Activated CD4-positive, CD25-positive, alpha-beta regulatory T cell treated with anti-CD3 and anti-CD28 coated beads, Interleukin-2, amount 50 U/mL, for 24 hours (primary cell): ENCODE measurements at regions not wholly inside any gene's neighbourhood (a gene's known extent, or its start where the extent isn't known, plus 50 kb on each side); places are given as distances from the start of the nearest gene placed in this dataset.

ENCODE experiments used
- ATAC-seq, 2 donors: fragments of 150-1000 bp; cut with Tn5 transposase; one replicate each; pipeline ENCODE4 v1.10.0; 2021; ENCODE audit warnings: mild to moderate bottlenecking in 1 of 2, moderate library complexity in 1 of 2

- no peak for ATAC-seq
These were observed 192.2 kb downstream of the BCOR start for GRCh38 chrX:39905538-39905891.

DNA sequence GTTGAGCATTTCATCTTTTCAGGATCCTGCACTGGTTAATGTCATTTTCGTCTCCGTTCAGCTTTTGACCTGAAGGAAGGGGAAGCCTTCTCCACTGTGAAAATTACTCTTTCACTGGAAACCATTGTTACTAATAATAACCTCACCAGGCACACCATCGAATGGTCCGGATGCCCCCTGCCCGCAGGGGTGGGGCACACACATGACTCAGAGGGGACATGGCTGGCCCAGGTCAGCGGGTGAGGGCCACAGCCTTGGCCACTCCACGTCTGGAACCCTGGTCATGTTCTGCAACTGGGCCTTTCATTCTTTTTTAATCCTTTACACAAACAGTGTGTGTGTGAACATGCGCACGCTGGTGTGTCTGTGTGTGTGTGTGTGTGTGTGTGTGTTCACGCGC, 191.8 kb downstream of the BCOR start:
- ATAC-seq, result no peak

DNA sequence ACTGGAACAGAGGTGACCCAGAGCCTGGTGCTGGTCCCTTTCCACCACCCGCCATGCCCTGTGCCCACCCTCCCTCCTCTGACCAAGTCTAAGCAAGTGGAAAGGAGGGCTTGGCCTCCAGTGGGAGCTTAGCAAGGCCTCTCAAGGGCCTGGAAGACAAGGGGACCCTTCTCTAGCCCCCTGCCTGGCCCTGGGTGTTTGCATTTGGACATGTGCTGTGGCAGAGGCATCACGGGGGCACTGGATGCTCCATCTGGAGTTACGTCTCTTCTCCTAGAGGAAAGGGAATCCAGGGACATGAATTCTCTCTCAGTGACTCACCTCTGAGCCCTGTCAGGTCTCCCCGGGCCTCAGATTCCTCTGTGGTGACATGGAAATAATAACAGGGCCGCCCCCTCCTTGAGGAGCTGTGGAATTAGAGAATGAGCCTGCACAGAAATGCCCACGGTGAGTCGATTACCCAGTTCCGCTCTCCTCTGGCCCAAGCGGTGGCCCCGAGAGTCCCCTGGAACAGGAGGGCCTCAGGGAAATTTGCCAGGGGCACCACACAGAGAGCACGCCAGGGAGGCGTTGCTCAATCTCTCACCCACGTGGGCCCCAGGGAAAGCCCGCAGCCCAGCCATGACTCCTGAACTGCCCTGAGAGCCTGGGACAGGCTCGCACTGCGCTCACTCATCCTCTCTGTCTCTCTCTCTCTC, 189.6 kb downstream of the BCOR start:
- ATAC-seq, result no peak

GRCh38 chrX:39909996-39910395, 187.8 kb downstream of the BCOR start:
- no peak for ATAC-seq

DNA sequence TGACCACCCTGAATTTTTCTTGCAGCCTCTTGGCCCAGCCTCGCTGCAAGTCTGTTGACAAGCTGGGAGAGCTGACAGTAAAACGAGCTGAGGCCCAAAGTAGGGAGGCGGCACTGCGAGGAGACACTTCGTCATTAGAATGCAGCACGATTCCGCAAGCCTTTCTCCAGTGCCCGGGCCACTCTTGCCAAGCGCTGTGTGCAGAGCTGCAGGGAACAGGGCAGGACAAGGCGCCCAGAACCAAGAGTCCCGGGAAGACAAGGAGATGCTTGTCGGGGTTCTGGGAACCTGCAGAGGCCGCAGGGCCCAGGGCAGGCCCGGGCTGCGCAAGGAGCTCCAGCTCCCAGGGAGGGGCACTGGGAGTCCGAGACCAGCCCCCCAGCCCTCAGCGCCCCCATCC, 187.1 kb downstream of the BCOR start:
- no peak for ATAC-seq

GRCh38 chrX:39911278-39911897, 186.4 kb downstream of the BCOR start:
- no peak for ATAC-seq

DNA sequence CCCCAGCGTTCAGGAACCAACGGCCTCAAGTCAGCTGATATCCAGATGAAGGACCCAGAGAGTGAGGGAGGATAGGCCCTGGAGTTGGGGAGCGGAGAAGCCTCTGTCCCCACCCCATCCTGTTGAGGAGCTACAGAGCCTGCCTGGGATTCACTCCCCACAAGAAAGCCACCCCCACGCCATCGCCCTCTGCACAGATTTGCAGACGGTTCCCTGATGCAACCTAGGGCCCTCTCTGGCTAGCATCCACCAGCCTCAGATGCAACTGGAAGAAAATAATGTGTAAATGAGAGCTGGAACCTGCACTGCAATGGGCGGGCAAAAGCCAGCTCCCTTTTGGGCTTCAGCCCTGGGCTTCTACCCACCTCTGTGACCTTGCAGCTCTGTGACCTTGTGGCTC, 185.6 kb downstream of the BCOR start:
- ATAC-seq, result no peak

DNA sequence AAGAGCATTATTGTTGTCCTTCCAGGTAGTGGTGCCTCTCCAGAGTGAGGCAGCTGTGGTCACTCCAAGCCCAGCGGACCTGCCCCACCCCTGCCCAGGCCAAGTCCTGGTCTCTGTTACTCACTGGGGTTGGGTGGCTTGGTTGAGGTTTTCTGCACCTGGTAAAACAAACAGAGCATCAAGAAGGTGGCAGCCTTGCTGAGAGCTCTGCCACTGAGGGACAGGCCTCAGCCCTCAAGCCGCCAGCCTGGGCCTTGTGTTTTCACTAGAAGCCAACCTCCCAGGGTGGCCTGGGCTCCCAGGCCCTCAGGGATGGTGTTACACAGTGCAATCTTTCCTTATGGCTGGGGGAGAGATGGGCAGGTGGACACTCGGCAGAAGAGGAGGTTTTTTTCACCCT, 182.7 kb downstream of the BCOR start:
- no peak for ATAC-seq

DNA sequence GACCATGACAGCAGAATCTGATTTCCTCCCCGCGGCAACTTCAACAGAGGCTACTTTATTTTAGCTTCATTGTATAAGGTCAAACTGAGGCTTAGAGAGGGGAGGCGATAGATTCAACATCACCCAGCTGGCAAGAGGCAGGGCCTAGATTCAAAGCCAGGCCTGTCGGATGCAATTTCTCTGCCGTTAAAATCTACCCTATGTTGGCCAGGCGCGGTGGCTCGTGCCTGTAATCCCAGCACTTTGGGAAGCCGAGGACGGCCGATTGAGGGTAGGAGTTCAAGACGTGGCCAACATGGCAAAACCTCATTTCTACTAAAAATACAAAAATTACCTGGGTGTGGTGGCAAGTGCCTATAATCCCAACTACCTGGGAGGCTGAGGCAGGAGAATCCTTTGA, 182.2 kb downstream of the BCOR start:
- ATAC-seq, result no peak

DNA sequence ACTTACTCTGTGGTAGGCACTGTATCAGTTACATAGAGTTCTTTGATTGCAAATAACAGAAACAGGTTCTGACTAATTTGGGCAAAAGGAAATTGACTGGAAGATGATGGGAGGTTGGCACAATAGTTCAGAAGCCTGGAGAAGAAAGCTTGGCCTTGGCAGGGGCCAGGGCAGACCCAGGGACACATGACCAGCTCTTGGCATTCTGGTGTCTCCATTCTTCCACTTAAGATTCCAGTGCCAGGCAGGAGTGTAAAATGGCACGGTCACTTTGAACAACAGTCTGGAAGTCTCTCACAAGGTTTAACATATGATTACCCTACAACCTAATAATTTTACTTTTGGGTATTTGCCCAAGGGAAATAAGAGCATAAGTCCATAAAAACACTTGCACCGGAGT, 175.9 kb downstream of the BCOR start:
- no peak for ATAC-seq

DNA sequence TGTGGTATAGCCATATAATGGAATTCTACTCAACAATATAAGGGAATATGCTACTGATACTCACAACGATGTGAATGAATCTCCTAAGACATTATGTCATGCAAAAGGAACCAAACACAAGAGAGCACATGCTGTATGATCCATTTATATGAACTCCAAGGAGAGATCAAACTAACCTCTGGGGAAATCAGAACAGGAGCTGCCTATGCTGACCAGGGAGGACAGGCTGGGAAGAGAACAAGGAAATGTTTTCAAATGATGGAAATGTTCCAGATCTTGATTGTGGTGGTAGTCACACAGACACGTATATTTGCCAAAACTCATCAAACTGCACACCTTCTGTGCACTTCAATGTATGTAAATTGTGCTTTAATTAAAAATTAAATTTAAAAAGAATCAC, 175.3 kb downstream of the BCOR start:
- ATAC-seq, result no peak

GRCh38 chrX:39922926-39923325, 174.8 kb downstream of the BCOR start:
- no peak for ATAC-seq

DNA sequence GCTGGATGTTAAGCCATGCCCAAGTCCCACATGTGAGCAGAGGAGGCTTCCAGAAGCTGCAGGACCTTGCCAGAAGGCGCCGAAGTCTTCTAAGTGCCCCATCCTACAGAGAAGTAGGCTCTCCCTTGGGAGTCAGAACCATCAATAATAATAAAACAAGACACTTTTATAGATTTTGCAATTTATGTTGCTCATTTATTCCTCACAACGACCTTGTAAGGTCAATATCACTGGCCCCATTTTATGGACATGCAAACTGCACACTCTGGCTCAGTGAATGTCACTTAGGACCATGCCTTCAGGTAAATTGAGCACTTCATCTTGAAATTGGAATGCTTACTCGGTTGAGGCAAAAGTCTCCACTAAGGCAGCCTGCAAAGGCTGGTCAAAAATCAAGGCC, 170.4 kb downstream of the BCOR start:
- ATAC-seq, result no peak

GRCh38 chrX:39928704-39929378, 168.9 kb downstream of the BCOR start:
- no peak for ATAC-seq

DNA sequence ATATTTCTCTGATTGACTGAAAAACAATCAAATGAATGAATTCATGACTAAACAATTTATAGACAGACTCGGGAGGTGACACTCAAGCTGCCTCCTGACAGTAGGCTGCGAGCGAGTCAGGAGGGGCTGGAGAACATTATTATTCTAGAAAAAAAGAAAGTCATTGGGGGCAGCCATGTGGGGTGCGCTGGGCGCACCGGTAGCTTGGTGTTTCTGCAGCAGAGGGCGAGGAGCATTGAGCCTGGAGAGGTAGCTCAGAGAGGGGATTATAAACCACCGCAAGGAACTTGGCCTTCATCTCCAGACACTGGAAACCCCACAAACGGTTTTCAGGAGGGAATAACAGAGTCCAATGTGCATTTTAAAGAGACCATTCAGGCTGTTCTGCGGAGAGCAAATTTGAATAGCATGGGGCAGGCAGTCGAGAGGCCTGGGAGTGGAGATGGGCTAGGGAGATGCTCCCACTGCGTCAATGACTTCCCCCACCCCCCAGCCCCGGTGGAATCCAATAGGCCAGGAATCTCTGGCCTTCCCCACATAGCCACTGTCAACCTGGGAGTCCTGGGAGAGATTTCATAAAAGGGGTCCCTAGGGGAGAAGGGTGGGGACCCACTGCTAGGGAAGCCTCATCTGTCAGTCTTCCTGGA, 168.3 kb downstream of the BCOR start:
- ATAC-seq, result no peak

GRCh38 chrX:39930786-39931528, 166.8 kb downstream of the BCOR start:
- no peak for ATAC-seq

DNA sequence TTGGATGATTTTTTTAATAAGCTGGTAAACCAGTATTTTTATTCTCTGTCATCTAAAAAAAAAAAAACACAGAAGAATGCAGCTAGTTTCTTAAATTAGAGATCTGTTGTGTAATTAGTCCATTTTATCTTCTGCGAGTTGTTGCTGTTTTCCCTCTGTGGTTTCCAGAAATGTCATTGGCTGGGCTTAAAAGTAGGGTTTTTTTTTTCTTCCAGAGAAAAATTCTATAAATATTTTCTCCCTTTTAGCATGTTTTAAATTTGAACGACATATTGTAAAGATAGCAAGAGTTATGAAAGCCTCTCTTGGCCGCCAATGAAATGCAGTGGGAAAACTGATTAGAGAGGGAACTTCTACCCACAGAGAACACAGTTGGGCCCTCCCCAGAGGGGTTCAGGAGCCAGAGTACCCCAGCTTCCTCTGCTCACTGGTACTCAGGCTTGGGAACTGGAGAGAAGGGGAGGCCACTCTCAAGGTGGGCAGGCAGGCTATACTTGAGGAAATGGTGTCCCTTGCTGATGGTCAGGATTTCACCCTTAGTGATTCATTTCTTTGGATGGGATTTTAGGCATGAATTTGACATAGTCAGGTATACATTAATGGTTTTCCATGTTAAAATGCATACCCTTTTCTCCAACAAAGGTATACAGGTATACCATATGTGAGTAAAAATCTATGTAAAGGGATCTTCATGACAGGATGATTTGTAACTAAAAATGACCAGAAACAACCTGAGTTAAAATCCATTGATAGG, 166.1 kb downstream of the BCOR start:
- ATAC-seq, result no peak

DNA sequence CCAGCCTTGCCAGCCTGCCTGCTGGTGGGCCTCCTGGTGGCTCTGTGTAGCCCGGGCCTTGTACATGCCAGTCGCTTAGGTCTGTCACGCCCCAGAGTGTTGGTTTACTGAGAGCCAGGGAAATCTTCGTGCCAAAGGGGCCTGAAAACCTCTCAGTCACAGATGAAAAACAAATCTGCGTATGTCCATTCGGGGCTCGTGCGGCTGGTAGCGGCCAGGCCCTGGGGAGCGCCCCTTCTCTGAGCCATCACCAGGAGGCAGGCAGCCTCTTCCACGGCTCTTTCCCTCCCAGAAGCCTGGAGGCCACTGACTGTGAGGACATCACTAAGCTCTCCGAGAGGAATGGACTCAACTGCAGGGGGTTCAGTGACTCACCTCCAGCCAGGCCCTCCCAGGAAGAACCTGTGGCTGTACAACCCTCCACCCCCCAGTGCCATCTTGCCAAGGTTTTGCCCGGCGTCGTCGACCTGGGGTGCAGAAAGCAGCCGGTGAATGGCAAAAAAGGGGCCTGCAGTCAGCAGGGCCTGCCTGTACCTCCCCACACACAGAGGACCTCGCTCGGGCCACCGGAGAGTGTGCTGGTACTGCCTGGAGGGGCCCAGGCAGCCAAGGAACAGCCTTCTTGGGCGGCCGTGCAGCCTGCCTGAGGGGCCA, 162.2 kb downstream of the BCOR start:
- ATAC-seq, result no peak

DNA sequence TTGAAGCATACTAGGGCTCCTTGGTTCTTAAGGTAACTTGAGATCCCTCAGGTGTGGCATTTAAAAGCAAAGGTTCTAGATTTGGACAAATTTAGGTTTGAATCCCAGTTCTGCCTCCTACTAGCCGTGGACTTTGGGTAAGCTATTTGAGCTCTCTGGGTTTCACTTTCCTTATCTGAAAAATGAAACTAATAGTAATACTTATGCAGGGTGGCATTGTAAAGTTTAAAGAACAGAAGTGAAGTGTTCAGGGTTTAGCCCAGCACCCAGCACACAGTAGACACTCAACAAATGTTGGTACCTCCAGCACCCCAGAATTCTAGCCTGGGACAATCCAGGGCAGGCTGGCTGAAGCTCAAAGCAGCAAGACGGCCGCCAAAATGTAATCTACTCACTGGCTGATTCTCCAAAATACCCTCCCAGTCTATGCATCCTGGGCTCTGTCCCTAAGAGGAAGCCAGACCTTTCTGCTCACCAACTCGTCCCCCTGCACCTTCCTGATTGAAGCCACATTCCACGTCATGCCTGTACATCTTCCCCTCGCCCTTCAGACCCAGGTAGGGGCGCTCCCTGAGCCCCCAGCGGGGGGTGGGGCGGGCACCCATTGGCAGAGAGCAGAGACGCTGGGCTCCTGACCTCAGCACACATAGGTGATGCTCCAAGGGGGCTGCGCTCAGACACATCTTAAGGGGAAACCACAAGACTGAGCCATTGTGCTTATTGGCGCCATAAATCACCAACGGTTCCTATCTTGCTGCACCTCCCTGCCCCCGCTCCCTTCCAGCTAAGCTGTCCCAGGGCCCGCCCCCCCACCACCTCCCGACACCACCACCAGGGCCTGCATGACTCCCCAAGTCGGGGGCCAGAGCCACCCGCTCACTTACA, 160.6 kb downstream of the BCOR start:
- peak; percentile 87 to 89 for ATAC-seq

DNA sequence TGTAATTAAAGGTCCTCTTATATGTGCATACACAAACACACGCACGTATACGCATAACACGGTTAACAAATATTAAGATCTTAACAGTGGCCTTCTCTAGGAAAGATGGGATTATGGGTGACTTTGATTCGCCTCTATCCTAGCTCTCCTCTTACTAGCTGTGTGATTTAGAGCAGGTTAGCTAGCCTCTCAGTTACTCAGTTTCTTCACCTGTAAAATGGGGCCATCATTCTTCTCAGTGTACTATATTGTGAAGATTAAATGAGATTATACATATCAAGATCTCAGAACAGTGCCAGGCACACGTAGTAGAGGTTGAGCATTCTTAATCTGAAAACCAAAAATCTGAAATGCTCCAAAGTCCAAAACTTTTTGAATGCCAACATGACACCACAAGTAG, 159.3 kb downstream of the BCOR start:
- ATAC-seq, result no peak

DNA sequence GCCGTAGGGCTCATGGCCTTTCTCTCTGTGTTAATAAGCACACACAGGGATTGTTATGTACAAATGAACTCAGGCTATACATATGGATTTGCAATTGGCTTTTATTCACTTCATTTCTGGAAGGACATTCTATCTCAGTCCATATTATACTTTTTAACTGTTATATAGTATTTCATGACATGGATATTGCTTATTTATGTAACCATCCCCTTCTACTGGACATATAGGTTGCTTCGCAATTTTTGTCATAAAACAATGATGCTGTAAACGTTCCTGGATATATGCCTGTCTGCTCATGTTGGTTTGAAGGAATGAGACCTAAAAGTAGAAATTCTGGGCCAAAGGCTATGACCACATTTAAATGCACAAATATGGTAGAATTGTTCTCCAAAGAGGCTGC, 158.1 kb downstream of the BCOR start:
- ATAC-seq, result no peak
